ENCODE measurements at regions not wholly inside any gene's neighbourhood (a gene's known extent, or its start where the extent isn't known, plus 50 kb on each side); places are given as distances from the start of the nearest gene placed in this dataset.

- peaks cover 30% of the 10 kb centered on the region for H3K27me3 ChIP-seq (ENCODE audit: control insufficient read depth, insufficient read depth, low read length)
- H3K27ac ChIP-seq (ENCODE audit: insufficient read depth, low read length): no peak overlapping the region
- H4K5ac ChIP-seq (ENCODE audit: low read depth, low read length): no peak overlapping the region
- dilution Hi-C loops (cut with HindIII; ENCODE audit: low sequenced_read_pairs, unreplicated experiment) (no loop called here), intact Hi-C loops (cut with micrococcal nuclease) (no loop called here), in situ Hi-C loops (cut with MboI; ENCODE audit: low sequenced_read_pairs) (no loop called here)
- no peak overlapping the region for H3K9ac ChIP-seq (ENCODE audit: low read depth, low read length)
- no peaks in the 10 kb centered on the region for H3K36me3 ChIP-seq (ENCODE audit: control insufficient read depth, insufficient read depth, low read length)
- H3K4me3 ChIP-seq (ENCODE audit: insufficient read depth, low read depth, low read length): no peak overlapping the region
- H3K4ac ChIP-seq (ENCODE audit: low read depth, low read length): no peak overlapping the region
- H4K20me1 ChIP-seq (ENCODE audit: insufficient read depth, low read length): no peaks in the 10 kb centered on the region
- no peak overlapping the region for H4K91ac ChIP-seq (ENCODE audit: insufficient read depth, low read depth, low read length)
- H3K18ac ChIP-seq (ENCODE audit: low read depth, low read length): no peak overlapping the region
- H3K23ac ChIP-seq (ENCODE audit: low read depth, low read length): no peak overlapping the region
- no peak for TF ChIP-seq RCOR1 (IDR thresholded peaks at IDR 0.05; ENCODE audit: insufficient replicate concordance, low read length)
- TF ChIP-seq ELK1 (IDR thresholded peaks at IDR 0.05; ENCODE audit: borderline replicate concordance, low read depth, low read length): no peak
- no peak for TF ChIP-seq USF2 (IDR thresholded peaks at IDR 0.05; ENCODE audit: low read depth, low read length)
- no peak for TF ChIP-seq MAZ (IDR thresholded peaks at IDR 0.05; ENCODE audit: borderline replicate concordance, low read depth, low read length)
- no peak for TF ChIP-seq POLR2A (IDR thresholded peaks at IDR 0.05; ENCODE audit: low read depth, low read length)
- no peaks in the 10 kb centered on the region for H3K9me1 ChIP-seq (ENCODE audit: insufficient read depth, low read length)
- no peak overlapping the region for H2BK120ac ChIP-seq (ENCODE audit: low read depth, low read length)
- DNase-seq (no peak), ATAC-seq (ENCODE audit: low read depth) (no peak)
- no peak overlapping the region for H3K4me2 ChIP-seq (ENCODE audit: low read depth, low read length)
- H2BK20ac ChIP-seq (ENCODE audit: low read depth, low read length): no peak overlapping the region
- no peak overlapping the region for H4K8ac ChIP-seq (ENCODE audit: low read depth in 2 of 2, low read length in 2 of 2)
- no peak overlapping the region for H2BK15ac ChIP-seq (ENCODE audit: low read depth, low read length)
- ChIA-PET CTCF (interaction anchor here (0.9 kb wide), 1 partner anchor 24 kb away, joined by 3 read pairs; no protein-coding TSS in a partner anchor), POLR2A (ENCODE audit: unreplicated experiment) (no interaction called here)
- no peaks in the 10 kb centered on the region for H3K79me1 ChIP-seq (ENCODE audit: low read depth in 1 of 2, low read length in 2 of 2)
- no peak overlapping the region for H2AK9ac ChIP-seq (replicated peaks; ENCODE audit: low read depth, low read length, poor library complexity)
- BruUV-seq (replicated peaks): no TSS peak
- peaks cover 6% of the 10 kb centered on the region for H3K4me1 ChIP-seq (ENCODE audit: control insufficient read depth, insufficient read depth, low read length)
- no peak overlapping the region for H2BK5ac ChIP-seq (ENCODE audit: low read depth, low read length, poor library complexity, severe bottlenecking)
- no peak overlapping the region for H2AFZ ChIP-seq (replicated peaks; ENCODE audit: low read length, poor library complexity)
- peaks cover 2% of the 10 kb centered on the region; the same call in 1 of the 2 replicates for H3K9me3 ChIP-seq (ENCODE audit: control insufficient read depth, insufficient read depth, low read length)
- H3K14ac ChIP-seq (replicated peaks; ENCODE audit: low read depth, low read length): no peak overlapping the region
- WGBS, 2 experiments (ENCODE audit: extremely low coverage in 2 of 2, insufficient read length in 1 of 2): 75% methylated on average over 10 of the region's 13 CpGs; no CpG with 5 or more reads in 1 of the 2 experiments
- H3K56ac ChIP-seq (ENCODE audit: extremely low read depth, insufficient read depth, low read length): no peak overlapping the region
- no peak overlapping the region for H2AK5ac ChIP-seq (ENCODE audit: low read depth, low read length)
Observed at GRCh38 chr2:240203031-240203787, 62.8 kb upstream of the OTOS start.

All from IMR-90 (cell line).